ENCODE measurements at regions not wholly inside any gene's neighbourhood (a gene's known extent, or its start where the extent isn't known, plus 50 kb on each side); places are given as distances from the start of the nearest gene placed in this dataset.

DNA sequence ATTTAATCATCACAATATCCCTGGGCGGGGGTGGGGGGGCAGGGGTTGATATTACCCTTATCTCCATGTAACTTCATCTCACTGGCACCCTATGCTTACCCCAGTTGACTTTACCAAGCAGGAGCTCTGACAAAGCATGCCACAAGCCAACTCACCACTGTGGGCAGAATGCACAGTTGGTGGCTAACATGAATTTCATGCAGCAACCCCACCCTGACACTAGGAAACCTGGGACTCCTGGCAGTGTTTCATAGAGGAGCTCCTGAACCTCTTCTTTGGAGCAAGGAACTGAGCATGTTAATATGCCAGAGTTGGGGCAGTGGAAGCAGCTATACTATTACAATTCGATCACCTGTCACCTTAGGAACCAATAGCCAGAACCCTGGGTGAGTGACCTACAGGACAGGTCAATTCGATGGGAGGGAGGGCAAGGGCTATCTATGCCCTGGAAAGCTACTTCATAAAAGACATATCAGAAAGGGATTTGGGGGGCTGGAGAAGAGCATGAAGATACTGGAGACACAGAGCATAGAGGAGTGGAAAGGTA is 97.2 kb upstream of the ACSL4 start:
- TF ChIP-seq CTCF (conservative IDR thresholded peaks at IDR 0.05 in 1 of 2, IDR thresholded peaks at IDR 0.05 in 1 of 2; ENCODE audit: extremely low read depth in 1 of 2, insufficient read depth in 1 of 2, low read depth in 1 of 2, low read length in 2 of 2) (no peak), EZH2 (IDR thresholded peaks at IDR 0.05; ENCODE audit: borderline replicate concordance, low read length) (no peak)
